PC-3 (cell line): ENCODE measurements at regions not wholly inside any gene's neighbourhood (a gene's known extent, or its start where the extent isn't known, plus 50 kb on each side); places are given as distances from the start of the nearest gene placed in this dataset.

Experiments
- CTCF ChIP-seq: fragments of 300-600 bp; sonication (generic); conservative IDR thresholded peaks from 2 replicates; pipeline ENCODE4 v1.5.1; 2017; ENCODE audit warnings: antibody characterized with exemption, low read depth, mild to moderate bottlenecking, low read length
- EZH2 ChIP-seq: fragments of 300-600 bp; sonication (generic); IDR thresholded peaks from one replicate; pipeline ENCODE4 v1.6.1; 2017; ENCODE audit warnings: antibody characterized with exemption, mild to moderate bottlenecking, low read length; ENCODE audit not compliant: unreplicated experiment
- EZH2phosphoT487 ChIP-seq: fragments of 300-600 bp; sonication (generic); IDR thresholded peaks from 2 replicates; pipeline ENCODE4 v1.6.1; 2018; ENCODE audit warnings: mild to moderate bottlenecking, antibody characterized with exemption, low read length, borderline replicate concordance

- TF ChIP-seq CTCF (peak; percentile 42; the same call in 1 of the 2 replicates), EZH2 (no peak), EZH2phosphoT487 (no peak)
Observed at GRCh38 chr3:23698652-23699313, 107.0 kb upstream of the UBE2E1 start.
